Mesodermal cell (in vitro differentiated cells): ENCODE measurements at regions not wholly inside any gene's neighbourhood (a gene's known extent, or its start where the extent isn't known, plus 50 kb on each side); places are given as distances from the start of the nearest gene placed in this dataset.

Source experiments
- H3K27ac ChIP-seq: 2 replicates; pipeline ENCODE4 v1.7.0; 2013; ENCODE audit warnings: mild to moderate bottlenecking, low read depth, low read length, moderate library complexity; ENCODE audit not compliant: severe bottlenecking
- H3K36me3 ChIP-seq: 2 replicates; pipeline ENCODE4 v1.7.1; 2013; ENCODE audit warnings: mild to moderate bottlenecking, low read length, moderate library complexity; ENCODE audit not compliant: control insufficient read depth, insufficient read depth
- H3K4me1 ChIP-seq: one replicate; pipeline ENCODE4 v1.7.1; 2013; ENCODE audit warnings: mild to moderate bottlenecking, low read length; ENCODE audit not compliant: insufficient read depth, control insufficient read depth, poor library complexity, severe bottlenecking
- H3K4me3 ChIP-seq: 2 replicates; pipeline ENCODE4 v1.7.0; 2013; ENCODE audit warnings: low read length, control low read depth, mild to moderate bottlenecking; ENCODE audit not compliant: insufficient read depth, poor library complexity, severe bottlenecking; ENCODE audit errors: extremely low read depth
- H3K9me3 ChIP-seq: 2 replicates; pipeline ENCODE4 v1.7.1; 2013; ENCODE audit warnings: mild to moderate bottlenecking, low read length, moderate library complexity; ENCODE audit not compliant: control insufficient read depth
- WGBS, 2 experiments: methylation state at CpG; one replicate each; pipeline ENCODE4 v1.1.5; 2013; ENCODE audit warnings: missing lambda C conversion rate in 2 of 2; ENCODE audit not compliant: insufficient coverage in 2 of 2; 5-methylcytosine and 5-hydroxymethylcytosine counted together

- Histone ChIP-seq H3K4me3 (no peak overlapping the region), H3K27ac (peak overlapping the region; percentile 13), H3K36me3 (no peaks in the 10 kb centered on the region), H3K9me3 (no peaks in the 10 kb centered on the region), H3K4me1 (peaks cover 7% of the 10 kb centered on the region)
- 71 to 88% methylated on average over 2 to 3 of the region's 4 CpGs for WGBS, 2 experiments
These were observed 117.2 kb downstream of the SLC25A24 start for GRCh38 chr1:108082738-108083562.

- 91 to 97% methylated on average over 4 of the region's 4 CpGs for WGBS, 2 experiments
- H3K36me3 ChIP-seq = no peaks in the 10 kb centered on the region
- H3K9me3 ChIP-seq = no peaks in the 10 kb centered on the region
- H3K27ac ChIP-seq = no peak overlapping the region
- H3K4me1 ChIP-seq = peaks cover 7% of the 10 kb centered on the region
- no peak overlapping the region for H3K4me3 ChIP-seq
These were observed 117.0 kb upstream of the VAV3 start for GRCh38 chr1:108082001-108082400.

- Histone ChIP-seq H3K27ac (no peak overlapping the region), H3K36me3 (no peaks in the 10 kb centered on the region), H3K4me3 (no peak overlapping the region), H3K4me1 (peaks cover 7% of the 10 kb centered on the region), H3K9me3 (no peaks in the 10 kb centered on the region)
These were observed 115.5 kb upstream of the VAV3 start for GRCh38 chr1:108080448-108080847.

GRCh38 chr1:108079440-108080025 is 114.6 kb upstream of the VAV3 start:
- WGBS, 2 experiments = 43 to 45% methylated on average over 5 to 6 of the region's 6 CpGs
- Histone ChIP-seq H3K27ac (no peak overlapping the region), H3K4me3 (no peak overlapping the region), H3K36me3 (no peaks in the 10 kb centered on the region), H3K4me1 (peaks cover 7% of the 10 kb centered on the region), H3K9me3 (no peaks in the 10 kb centered on the region)

- Histone ChIP-seq H3K9me3 (no peaks in the 10 kb centered on the region), H3K4me3 (no peak overlapping the region), H3K4me1 (peaks cover 7% of the 10 kb centered on the region), H3K27ac (no peak overlapping the region), H3K36me3 (no peaks in the 10 kb centered on the region)
- WGBS, 2 experiments = 90 to 94% methylated on average over 2 of the region's 2 CpGs
These were observed 113.0 kb upstream of the VAV3 start for GRCh38 chr1:108077991-108078390.

- Histone ChIP-seq H3K4me1 (peaks cover 19% of the 10 kb centered on the region), H3K27ac (no peak overlapping the region), H3K36me3 (no peaks in the 10 kb centered on the region), H3K9me3 (no peaks in the 10 kb centered on the region), H3K4me3 (no peak overlapping the region)
- WGBS, 2 experiments = 80 to 82% methylated on average over 1 of the region's 5 CpGs
These were observed 110.1 kb upstream of the VAV3 start for GRCh38 chr1:108075055-108075454.

GRCh38 chr1:108072776-108073175 is 107.8 kb upstream of the VAV3 start:
- H3K27ac ChIP-seq = no peak overlapping the region
- 71 to 92% methylated on average over 1 of the region's 1 CpG for WGBS, 2 experiments
- no peaks in the 10 kb centered on the region for H3K9me3 ChIP-seq
- no peak overlapping the region for H3K4me3 ChIP-seq
- no peaks in the 10 kb centered on the region for H3K36me3 ChIP-seq
- H3K4me1 ChIP-seq = peaks cover 19% of the 10 kb centered on the region

GRCh38 chr1:108072212-108072611 is 107.2 kb upstream of the VAV3 start:
- peaks cover 19% of the 10 kb centered on the region for H3K4me1 ChIP-seq
- 88 to 100% methylated on average over 1 of the region's 2 CpGs for WGBS, 2 experiments
- H3K4me3 ChIP-seq = no peak overlapping the region
- no peaks in the 10 kb centered on the region for H3K36me3 ChIP-seq
- no peaks in the 10 kb centered on the region for H3K9me3 ChIP-seq
- H3K27ac ChIP-seq = no peak overlapping the region

- Histone ChIP-seq H3K36me3 (no peaks in the 10 kb centered on the region), H3K27ac (no peak overlapping the region), H3K4me3 (no peak overlapping the region), H3K9me3 (no peaks in the 10 kb centered on the region), H3K4me1 (peaks cover 19% of the 10 kb centered on the region)
- 90 to 96% methylated on average over 2 of the region's 2 CpGs for WGBS, 2 experiments
These were observed 106.6 kb upstream of the VAV3 start for GRCh38 chr1:108071601-108072000.

- Histone ChIP-seq H3K27ac (no peak overlapping the region), H3K9me3 (no peaks in the 10 kb centered on the region), H3K36me3 (no peaks in the 10 kb centered on the region), H3K4me1 (peaks cover 19% of the 10 kb centered on the region), H3K4me3 (no peak overlapping the region)
- WGBS, 2 experiments = 92% methylated on average over 1 of the region's 2 CpGs; no CpG with 5 or more reads in 1 of the 2 experiments
These were observed 105.7 kb upstream of the VAV3 start for GRCh38 chr1:108070662-108071061.

- Histone ChIP-seq H3K36me3 (no peaks in the 10 kb centered on the region), H3K9me3 (no peaks in the 10 kb centered on the region), H3K4me3 (no peak overlapping the region), H3K4me1 (peaks cover 15% of the 10 kb centered on the region), H3K27ac (no peak overlapping the region)
- WGBS, 2 experiments = 33 to 53% methylated on average over 1 to 2 of the region's 2 CpGs
These were observed 103.0 kb upstream of the VAV3 start for GRCh38 chr1:108067884-108068540.
